ENCODE measurements at regions not wholly inside any gene's neighbourhood (a gene's known extent, or its start where the extent isn't known, plus 50 kb on each side); places are given as distances from the start of the nearest gene placed in this dataset.

DNA sequence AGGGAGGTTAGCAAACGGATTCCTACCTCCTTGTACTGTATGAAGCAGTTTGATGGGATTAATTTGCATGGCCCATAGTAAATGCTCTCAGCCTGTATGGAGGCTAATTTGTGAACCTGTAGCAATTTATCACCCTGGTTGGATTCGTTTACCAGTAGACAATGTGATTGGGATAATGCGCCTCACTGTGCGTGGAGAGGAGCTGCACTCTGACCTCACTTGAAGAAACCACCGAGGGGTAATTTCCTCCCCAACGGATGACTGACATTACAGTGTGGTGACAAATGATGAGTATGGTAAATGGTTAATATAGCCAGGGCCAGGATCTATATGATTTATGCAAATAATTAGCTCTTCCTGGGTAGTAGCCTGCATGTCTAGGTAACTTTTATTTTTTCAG, 479.1 kb upstream of the RBFOX1 start:
- TF ChIP-seq, protein P1, sequence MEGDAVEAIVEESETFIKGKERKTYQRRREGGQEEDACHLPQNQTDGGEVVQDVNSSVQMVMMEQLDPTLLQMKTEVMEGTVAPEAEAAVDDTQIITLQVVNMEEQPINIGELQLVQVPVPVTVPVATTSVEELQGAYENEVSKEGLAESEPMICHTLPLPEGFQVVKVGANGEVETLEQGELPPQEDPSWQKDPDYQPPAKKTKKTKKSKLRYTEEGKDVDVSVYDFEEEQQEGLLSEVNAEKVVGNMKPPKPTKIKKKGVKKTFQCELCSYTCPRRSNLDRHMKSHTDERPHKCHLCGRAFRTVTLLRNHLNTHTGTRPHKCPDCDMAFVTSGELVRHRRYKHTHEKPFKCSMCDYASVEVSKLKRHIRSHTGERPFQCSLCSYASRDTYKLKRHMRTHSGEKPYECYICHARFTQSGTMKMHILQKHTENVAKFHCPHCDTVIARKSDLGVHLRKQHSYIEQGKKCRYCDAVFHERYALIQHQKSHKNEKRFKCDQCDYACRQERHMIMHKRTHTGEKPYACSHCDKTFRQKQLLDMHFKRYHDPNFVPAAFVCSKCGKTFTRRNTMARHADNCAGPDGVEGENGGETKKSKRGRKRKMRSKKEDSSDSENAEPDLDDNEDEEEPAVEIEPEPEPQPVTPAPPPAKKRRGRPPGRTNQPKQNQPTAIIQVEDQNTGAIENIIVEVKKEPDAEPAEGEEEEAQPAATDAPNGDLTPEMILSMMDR (conservative IDR thresholded peaks at IDR 0.05): no peak
- DNase-seq (ENCODE audit: extremely low spot score, unreplicated experiment): no peak
- Mint-ChIP-seq H3K4me1 (ENCODE audit: unreplicated experiment) (no peaks in the 10 kb centered on the region), H3K9me3 (no peaks in the 10 kb centered on the region), H3K27ac (no peak overlapping the region), H3K36me3 (no peaks in the 10 kb centered on the region), H3K4me3 (no peak overlapping the region), H3K27me3 (peaks cover 24% of the 10 kb centered on the region)

DNA sequence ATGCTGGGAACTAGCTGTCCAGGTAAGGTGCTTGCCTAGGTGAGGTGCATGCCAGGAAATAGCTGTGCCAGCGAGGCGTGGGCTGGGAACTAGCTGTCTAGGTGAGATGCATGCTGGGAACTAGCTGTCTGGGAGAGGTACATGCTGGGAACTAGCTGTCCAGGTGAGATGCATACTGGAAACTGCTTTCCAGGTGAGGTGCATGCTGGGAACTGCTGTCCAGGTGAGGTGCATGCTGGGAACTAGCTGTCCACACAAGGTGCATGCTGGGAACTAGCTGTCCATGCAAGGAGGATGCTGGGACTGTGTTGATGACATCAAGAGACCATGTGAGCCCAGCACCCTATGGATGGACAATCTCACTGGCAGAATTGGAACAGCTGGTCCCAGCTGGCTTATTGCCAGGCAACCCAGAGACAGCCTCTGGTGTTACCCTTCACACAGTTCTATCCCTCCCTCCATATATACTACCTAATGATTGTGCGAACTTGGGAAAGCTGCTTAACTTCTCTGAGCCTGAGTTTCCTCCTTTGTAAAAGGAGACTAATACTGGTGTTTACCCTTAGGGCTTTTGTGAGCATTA, 479.9 kb upstream of the RBFOX1 start:
- no peaks in the 10 kb centered on the region for H3K4me1 Mint-ChIP-seq (ENCODE audit: unreplicated experiment)
- TF ChIP-seq, protein P1 (conservative IDR thresholded peaks at IDR 0.05): no peak
- H3K27me3 Mint-ChIP-seq: peaks cover 19% of the 10 kb centered on the region
- DNase-seq (ENCODE audit: extremely low spot score, unreplicated experiment): no peak
- H3K4me3 Mint-ChIP-seq: no peak overlapping the region
- H3K27ac Mint-ChIP-seq: no peak overlapping the region
- H3K9me3 Mint-ChIP-seq: no peaks in the 10 kb centered on the region
- no peaks in the 10 kb centered on the region for H3K36me3 Mint-ChIP-seq

- no peaks in the 10 kb centered on the region for H3K4me1 Mint-ChIP-seq (ENCODE audit: unreplicated experiment)
- H3K27ac Mint-ChIP-seq: no peak overlapping the region
- no peaks in the 10 kb centered on the region for H3K9me3 Mint-ChIP-seq
- H3K36me3 Mint-ChIP-seq: no peaks in the 10 kb centered on the region
- TF ChIP-seq, protein P1 (conservative IDR thresholded peaks at IDR 0.05): no peak
- H3K27me3 Mint-ChIP-seq: no peaks in the 10 kb centered on the region
- no peak for DNase-seq (ENCODE audit: extremely low spot score, unreplicated experiment)
- no peak overlapping the region for H3K4me3 Mint-ChIP-seq
These were observed 486.2 kb upstream of the RBFOX1 start for GRCh38 chr16:6846452-6846851.

DNA sequence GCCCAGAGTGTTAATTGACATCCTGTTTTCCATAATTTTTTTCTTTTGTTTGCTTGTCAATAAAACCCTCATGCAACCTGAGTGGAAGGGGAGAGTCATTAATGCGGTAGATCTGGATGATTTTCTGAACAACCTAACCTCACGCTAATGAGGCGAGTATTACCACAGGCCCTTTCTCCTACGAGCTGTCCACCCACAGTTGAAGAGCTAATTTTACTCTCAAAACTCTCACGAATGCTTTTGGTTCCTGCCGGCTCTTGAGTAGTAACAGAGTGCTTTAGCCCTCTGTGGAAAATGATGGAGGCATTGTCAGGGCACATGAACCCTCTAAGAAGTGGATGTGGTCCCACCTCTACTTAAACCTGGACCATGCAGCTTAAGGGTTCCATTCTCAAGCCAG, 491.3 kb upstream of the RBFOX1 start:
- TF ChIP-seq, protein P1 (conservative IDR thresholded peaks at IDR 0.05): no peak
- H3K27me3 Mint-ChIP-seq: no peaks in the 10 kb centered on the region
- no peaks in the 10 kb centered on the region for H3K4me1 Mint-ChIP-seq (ENCODE audit: unreplicated experiment)
- H3K36me3 Mint-ChIP-seq: no peaks in the 10 kb centered on the region
- no peak overlapping the region for H3K4me3 Mint-ChIP-seq
- no peak for DNase-seq (ENCODE audit: extremely low spot score, unreplicated experiment)
- no peak overlapping the region for H3K27ac Mint-ChIP-seq
- no peaks in the 10 kb centered on the region for H3K9me3 Mint-ChIP-seq

GRCh38 chr16:6837722-6838121, 494.9 kb upstream of the RBFOX1 start:
- no peaks in the 10 kb centered on the region for H3K9me3 Mint-ChIP-seq
- no peak overlapping the region for H3K4me3 Mint-ChIP-seq
- TF ChIP-seq, protein P1 (conservative IDR thresholded peaks at IDR 0.05): no peak

DNA sequence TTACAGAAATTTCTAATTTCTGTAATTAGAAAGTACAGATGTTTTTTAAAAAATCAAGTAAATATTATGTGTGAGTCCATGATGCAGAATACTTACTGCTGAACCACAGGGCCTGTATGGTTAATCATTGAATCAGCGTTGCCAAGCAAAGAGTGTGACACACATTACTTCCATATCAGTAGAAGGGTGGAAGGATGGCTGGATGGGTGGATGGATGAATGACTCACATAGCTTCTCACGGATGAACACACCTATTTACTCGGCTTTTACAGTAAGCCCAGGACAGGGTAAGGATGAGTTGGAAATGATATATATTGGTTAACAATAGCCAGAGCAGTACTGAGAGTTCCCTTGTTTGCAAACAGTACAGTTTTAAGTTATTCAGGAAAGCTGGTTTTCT, 495.9 kb upstream of the RBFOX1 start:
- DNase-seq (ENCODE audit: extremely low spot score, unreplicated experiment): no peak
- Mint-ChIP-seq H3K4me3 (no peak overlapping the region), H3K4me1 (ENCODE audit: unreplicated experiment) (no peaks in the 10 kb centered on the region)

More at GRCh38 chr16:6837722-6838121, 494.9 kb upstream of the RBFOX1 start:
- Mint-ChIP-seq H3K4me1 (ENCODE audit: unreplicated experiment) (no peaks in the 10 kb centered on the region), H3K36me3 (no peaks in the 10 kb centered on the region), H3K27ac (no peak overlapping the region), H3K27me3 (no peaks in the 10 kb centered on the region)
- no peak for DNase-seq (ENCODE audit: extremely low spot score, unreplicated experiment)

More for the DNA sequence above, 495.9 kb upstream of the RBFOX1 start:
- TF ChIP-seq, protein P1 (conservative IDR thresholded peaks at IDR 0.05): no peak
- Mint-ChIP-seq H3K27me3 (no peaks in the 10 kb centered on the region), H3K27ac (peak overlapping the region; percentile 21), H3K9me3 (no peaks in the 10 kb centered on the region), H3K36me3 (no peaks in the 10 kb centered on the region)
